ENCODE measurements at regions not wholly inside any gene's neighbourhood (a gene's known extent, or its start where the extent isn't known, plus 50 kb on each side); places are given as distances from the start of the nearest gene placed in this dataset.

DNA sequence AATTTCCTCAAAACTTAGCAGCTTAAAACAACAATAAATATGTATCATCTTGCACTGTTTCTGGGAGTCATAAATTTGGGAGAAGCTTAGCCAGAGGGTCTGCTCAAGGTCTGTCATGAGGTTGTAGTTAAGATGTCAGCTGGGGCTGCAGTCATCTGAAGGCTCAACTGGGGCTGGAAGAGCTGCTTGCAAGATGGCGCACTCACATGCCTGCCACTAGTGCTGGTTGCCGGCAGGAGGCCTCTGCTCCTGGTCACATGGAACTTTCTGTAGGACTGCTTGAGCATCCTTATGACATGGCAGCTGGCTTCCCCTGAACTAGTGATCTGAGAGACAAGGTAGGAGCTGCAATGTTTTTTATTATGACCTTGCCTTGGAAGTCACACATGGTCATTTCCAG is 215.5 kb upstream of the HAAO start:
- TF ChIP-seq, protein P1, sequence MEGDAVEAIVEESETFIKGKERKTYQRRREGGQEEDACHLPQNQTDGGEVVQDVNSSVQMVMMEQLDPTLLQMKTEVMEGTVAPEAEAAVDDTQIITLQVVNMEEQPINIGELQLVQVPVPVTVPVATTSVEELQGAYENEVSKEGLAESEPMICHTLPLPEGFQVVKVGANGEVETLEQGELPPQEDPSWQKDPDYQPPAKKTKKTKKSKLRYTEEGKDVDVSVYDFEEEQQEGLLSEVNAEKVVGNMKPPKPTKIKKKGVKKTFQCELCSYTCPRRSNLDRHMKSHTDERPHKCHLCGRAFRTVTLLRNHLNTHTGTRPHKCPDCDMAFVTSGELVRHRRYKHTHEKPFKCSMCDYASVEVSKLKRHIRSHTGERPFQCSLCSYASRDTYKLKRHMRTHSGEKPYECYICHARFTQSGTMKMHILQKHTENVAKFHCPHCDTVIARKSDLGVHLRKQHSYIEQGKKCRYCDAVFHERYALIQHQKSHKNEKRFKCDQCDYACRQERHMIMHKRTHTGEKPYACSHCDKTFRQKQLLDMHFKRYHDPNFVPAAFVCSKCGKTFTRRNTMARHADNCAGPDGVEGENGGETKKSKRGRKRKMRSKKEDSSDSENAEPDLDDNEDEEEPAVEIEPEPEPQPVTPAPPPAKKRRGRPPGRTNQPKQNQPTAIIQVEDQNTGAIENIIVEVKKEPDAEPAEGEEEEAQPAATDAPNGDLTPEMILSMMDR (conservative IDR thresholded peaks at IDR 0.05; ENCODE audit: low read depth, low read length): no peak
- TF ChIP-seq EZH2 (IDR thresholded peaks at IDR 0.05; ENCODE audit: borderline replicate concordance, low read depth, low read length, poor library complexity, severe bottlenecking): no peak
